Psoas muscle (tissue), 7 donors: ENCODE measurements at regions not wholly inside any gene's neighbourhood (a gene's known extent, or its start where the extent isn't known, plus 50 kb on each side); places are given as distances from the start of the nearest gene placed in this dataset.
"Not testable (repeated sequence)": the region's sequence is repeated elsewhere in the genome, so short reads cannot be mapped to it uniquely, and the experiment has no call there.

Experiments used
- ATAC-seq, 4 donors: fragments of 200-7000 bp; cut with Tn5 transposase; one replicate each; pipeline ENCODE4 v1.9.1; 2020; ENCODE audit warnings: moderate library complexity in 3 of 4, mild to moderate bottlenecking in 2 of 4
- DNase-seq, 2 donors: peaks; one replicate each; pipeline ENCODE4 v3.0.0-alpha.2; 2020
- H3K27ac ChIP-seq: fragments of 200-600 bp; one replicate; pipeline ENCODE4 v1.8.0; 2022
- H3K27me3 ChIP-seq, 3 donors: fragments of 200-600 bp in 1 of 3; one replicate each; pipeline versions ENCODE4 v1.6.1 to v1.8.0; 2013 to 2022; ENCODE audit warnings: low read length in 2 of 3, mild to moderate bottlenecking in 2 of 3, moderate library complexity in 1 of 3; ENCODE audit not compliant: insufficient read depth in 3 of 3
- H3K36me3 ChIP-seq, 2 donors: fragments of 200-600 bp in 1 of 2; one replicate each; pipeline versions ENCODE4 v1.6.1 to v1.8.0; 2013 to 2022; ENCODE audit warnings: low read depth in 1 of 2, mild to moderate bottlenecking in 1 of 2, moderate library complexity in 1 of 2; ENCODE audit not compliant: insufficient read depth in 1 of 2
- H3K4me1 ChIP-seq: fragments of 200-600 bp; one replicate; pipeline ENCODE4 v1.8.0; 2022
- H3K4me3 ChIP-seq: fragments of 200-600 bp; one replicate; pipeline ENCODE4 v1.8.0; 2022; ENCODE audit warnings: mild to moderate bottlenecking
- H3K9me3 ChIP-seq: fragments of 200-600 bp; one replicate; pipeline ENCODE4 v1.8.0; 2022
- CTCF ChIP-seq: fragments of 200-600 bp; IDR thresholded peaks from one replicate; pipeline ENCODE4 v1.8.0; 2022; ENCODE audit warnings: antibody characterized with exemption
- WGBS, 3 donors: extraction: QIAGEN DNeasy Blood & Tissue Kit; methylation state at CpG; one replicate each; pipeline versions ENCODE4 v1.1.6 to v1.1.7; 2013; 5-methylcytosine and 5-hydroxymethylcytosine counted together
- intact Hi-C, 2 donors: fragments of 100-400 bp; cut with DNase I; formaldehyde crosslinking; loops; one replicate each; pipeline versions ENCODE4 v1.11.0 to v1.14.2; 2022
- donor health status: healthy with polysubstance abuse.
- donor health status: DM: no; HTN: no; CAD: no; lungs with moderate emphysema.
- donor health status: Bipolar disorder and iron deficiency.
- donor health status: healthy.
- donor health status: DM: yes; HTN: yes; CAD: no.
- donor health status: DM: no; HTN: no; CAD: no.
- donor health status: DM: yes; HTN: yes; CAD: no.

GRCh38 chr4:31803526-31804195 is 1083.5 kb downstream of the PCDH7 start:
- H3K36me3 ChIP-seq = no peaks in the 10 kb centered on the region
- 48 to 52% (median 50%) methylated on average over 3 of the region's 3 CpGs for WGBS, 3 donors
- no peaks in the 10 kb centered on the region for H3K4me1 ChIP-seq
- intact Hi-C loops = no loop called here
- ATAC-seq = no peak
- no peak for DNase-seq
- no peak for TF ChIP-seq CTCF
- H3K4me3 ChIP-seq = no peak overlapping the region
- no peak overlapping the region for H3K27ac ChIP-seq
- H3K9me3 ChIP-seq = no peaks in the 10 kb centered on the region
- H3K27me3 ChIP-seq = no peaks in the 10 kb centered on the region

GRCh38 chr4:31807036-31807435 is 1086.9 kb downstream of the PCDH7 start:
- Histone ChIP-seq H3K9me3 (no peaks in the 10 kb centered on the region), H3K4me3 (no peak overlapping the region), H3K4me1 (no peaks in the 10 kb centered on the region), H3K27ac (no peak overlapping the region), H3K36me3 (no peaks in the 10 kb centered on the region), H3K27me3 (no peaks in the 10 kb centered on the region)
- DNase-seq = no peak
- no peak for TF ChIP-seq CTCF
- no peak for ATAC-seq
- WGBS, 3 donors = 65 to 78% (median 75%) methylated on average over 2 of the region's 2 CpGs
- intact Hi-C loops = no loop called here

- WGBS, 3 donors = 80 to 86% (median 83%) methylated on average over 1 of the region's 1 CpG
- no peak overlapping the region for H3K27ac ChIP-seq
Observed at GRCh38 chr4:31844350-31844749, 1124.2 kb downstream of the PCDH7 start.

GRCh38 chr4:31851946-31852345 is 1131.8 kb downstream of the PCDH7 start:
- ATAC-seq = no peak
- no peak overlapping the region for H3K4me3 ChIP-seq
- H3K27me3 ChIP-seq = peaks cover 0 to 2% (median 0%) of the 10 kb centered on the region in 3 donors
- H3K9me3 ChIP-seq = no peaks in the 10 kb centered on the region
- no peak for TF ChIP-seq CTCF
- intact Hi-C loops = no loop called here
- no peaks in the 10 kb centered on the region for H3K4me1 ChIP-seq
- DNase-seq = no peak
- H3K27ac ChIP-seq = no peak overlapping the region
- WGBS, 3 donors = 49 to 69% (median 51%) methylated on average over 2 of the region's 2 CpGs
- H3K36me3 ChIP-seq = no peaks in the 10 kb centered on the region

More at GRCh38 chr4:31844350-31844749, 1124.2 kb downstream of the PCDH7 start:
- ATAC-seq (no peak), DNase-seq (no peak)
- intact Hi-C loops = no loop called here
- Histone ChIP-seq H3K36me3 (no peaks in the 10 kb centered on the region), H3K4me1 (no peaks in the 10 kb centered on the region), H3K4me3 (no peak overlapping the region), H3K27me3 (no peaks in the 10 kb centered on the region), H3K9me3 (no peaks in the 10 kb centered on the region)
- TF ChIP-seq CTCF = no peak

- DNase-seq = no peak
- no peaks in the 10 kb centered on the region for H3K4me1 ChIP-seq
- no peak for ATAC-seq
- H3K36me3 ChIP-seq = no peaks in the 10 kb centered on the region
- no peak for TF ChIP-seq CTCF
- no peaks in the 10 kb centered on the region for H3K9me3 ChIP-seq
- H3K27me3 ChIP-seq = no peaks in the 10 kb centered on the region
- intact Hi-C loops = no loop called here
- H3K27ac ChIP-seq = no peak overlapping the region
- H3K4me3 ChIP-seq = no peak overlapping the region
- WGBS, 3 donors = 34 to 39% (median 37%) methylated on average over 2 of the region's 2 CpGs
Observed at GRCh38 chr4:31877429-31877828, 1157.3 kb downstream of the PCDH7 start.

GRCh38 chr4:31880837-31881236 is 1160.7 kb downstream of the PCDH7 start:
- ATAC-seq, DNase-seq, H3K9me3 ChIP-seq, H3K27ac ChIP-seq, H3K27me3 ChIP-seq, H3K4me3 ChIP-seq, H3K36me3 ChIP-seq, H3K4me1 ChIP-seq, intact Hi-C loops: not testable (repeated sequence)
- 81 to 93% (median 82%) methylated on average over 2 of the region's 2 CpGs for WGBS, 3 donors
